OCI-LY3 (cell line): ENCODE measurements at regions not wholly inside any gene's neighbourhood (a gene's known extent, or its start where the extent isn't known, plus 50 kb on each side); places are given as distances from the start of the nearest gene placed in this dataset.

Experiments used
- EZH2phosphoT487 ChIP-seq: fragments of 200-600 bp; shearing (Covaris generic); IDR thresholded peaks from 2 replicates; pipeline ENCODE4 v1.6.1; 2018; ENCODE audit warnings: antibody characterized with exemption, mixed run types, low read depth
- TF ChIP-seq, protein P1 (sequence below): fragments of 200-600, 300-600 bp; sonication (generic); IDR thresholded peaks from 2 replicates; pipeline ENCODE4 v1.5.1; 2014; ENCODE audit warnings: antibody characterized with exemption, low read length, low read depth

DNA sequence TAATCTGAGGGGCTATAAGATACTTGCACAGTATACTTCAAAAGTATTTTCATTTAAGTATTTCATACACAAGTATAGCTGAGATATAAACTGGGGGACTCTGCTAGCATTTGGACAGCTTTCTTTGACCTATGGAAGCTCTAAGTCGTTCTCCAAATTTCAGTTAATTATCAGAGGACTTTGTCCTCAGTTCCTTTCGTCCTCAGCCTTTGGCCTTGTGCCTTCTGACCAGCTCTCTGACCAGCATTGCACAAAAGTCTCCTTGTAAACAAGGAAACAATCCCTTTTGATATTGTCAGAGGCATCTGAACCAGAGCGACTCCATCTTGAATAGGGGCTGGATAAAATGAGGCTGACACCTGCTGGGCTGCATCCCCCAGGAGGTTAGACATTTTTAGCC lies 464.0 kb upstream of the FAM241A start:
- TF ChIP-seq, protein P1, sequence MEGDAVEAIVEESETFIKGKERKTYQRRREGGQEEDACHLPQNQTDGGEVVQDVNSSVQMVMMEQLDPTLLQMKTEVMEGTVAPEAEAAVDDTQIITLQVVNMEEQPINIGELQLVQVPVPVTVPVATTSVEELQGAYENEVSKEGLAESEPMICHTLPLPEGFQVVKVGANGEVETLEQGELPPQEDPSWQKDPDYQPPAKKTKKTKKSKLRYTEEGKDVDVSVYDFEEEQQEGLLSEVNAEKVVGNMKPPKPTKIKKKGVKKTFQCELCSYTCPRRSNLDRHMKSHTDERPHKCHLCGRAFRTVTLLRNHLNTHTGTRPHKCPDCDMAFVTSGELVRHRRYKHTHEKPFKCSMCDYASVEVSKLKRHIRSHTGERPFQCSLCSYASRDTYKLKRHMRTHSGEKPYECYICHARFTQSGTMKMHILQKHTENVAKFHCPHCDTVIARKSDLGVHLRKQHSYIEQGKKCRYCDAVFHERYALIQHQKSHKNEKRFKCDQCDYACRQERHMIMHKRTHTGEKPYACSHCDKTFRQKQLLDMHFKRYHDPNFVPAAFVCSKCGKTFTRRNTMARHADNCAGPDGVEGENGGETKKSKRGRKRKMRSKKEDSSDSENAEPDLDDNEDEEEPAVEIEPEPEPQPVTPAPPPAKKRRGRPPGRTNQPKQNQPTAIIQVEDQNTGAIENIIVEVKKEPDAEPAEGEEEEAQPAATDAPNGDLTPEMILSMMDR: no peak
- TF ChIP-seq EZH2phosphoT487: no peak
